ENCODE measurements at regions not wholly inside any gene's neighbourhood (a gene's known extent, or its start where the extent isn't known, plus 50 kb on each side); places are given as distances from the start of the nearest gene placed in this dataset.

DNA sequence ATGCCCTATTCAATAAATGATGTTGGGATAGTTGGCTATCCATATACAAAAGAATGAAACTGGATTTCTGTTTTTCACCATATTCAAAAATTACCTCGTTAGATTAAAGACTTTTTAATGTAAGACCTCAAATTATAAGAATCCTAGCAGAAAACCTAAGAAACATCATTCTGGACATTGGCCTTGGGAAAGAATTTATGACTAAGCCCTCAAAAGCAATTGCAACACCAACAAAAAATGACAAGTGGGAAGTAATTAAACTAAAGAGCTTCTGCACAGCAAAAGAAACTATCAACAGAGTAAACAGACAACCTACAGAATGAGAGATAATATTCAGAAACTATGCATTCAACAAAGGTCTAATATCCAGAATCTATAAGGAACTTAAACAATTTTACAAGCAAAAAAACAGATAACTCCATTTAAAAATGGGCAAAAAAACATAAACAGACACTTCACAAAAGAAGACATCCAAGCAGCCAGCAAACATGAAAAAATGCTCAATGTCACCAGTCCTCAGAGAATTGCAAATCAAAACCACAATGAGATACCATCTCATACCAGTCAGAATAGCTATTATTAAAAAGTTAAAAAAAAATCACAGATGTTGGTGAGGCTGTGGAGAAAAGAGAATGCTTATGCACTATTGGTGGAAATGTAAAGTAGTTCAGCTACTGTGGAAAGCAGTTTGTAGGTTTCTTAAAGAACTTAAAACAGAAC, 309.8 kb downstream of the AHR start:
- H3K27ac ChIP-seq (ENCODE audit: low read depth, low read length): no peak overlapping the region

DNA sequence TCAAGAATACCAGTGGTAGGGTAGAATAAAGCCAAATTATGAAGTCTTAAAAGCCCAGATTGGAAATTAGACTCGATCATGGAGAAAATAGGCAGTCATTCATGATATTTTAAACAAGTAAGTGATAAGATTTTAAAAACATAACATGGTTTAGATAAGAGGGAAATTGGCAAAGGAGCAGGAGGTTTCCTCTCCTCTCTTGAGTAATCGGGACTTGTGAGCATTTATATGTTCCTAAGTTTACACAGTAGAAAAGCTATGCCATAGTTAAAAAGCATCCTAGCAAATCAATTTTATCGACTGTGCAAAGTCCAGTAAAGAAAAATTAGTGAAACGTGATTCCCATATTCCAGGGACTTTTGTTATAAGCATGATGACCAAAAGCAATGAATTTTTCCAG, 313.2 kb downstream of the AHR start:
- no peak overlapping the region for H3K4me3 ChIP-seq (ENCODE audit: low read depth, low read length)
- H3K4me1 ChIP-seq (ENCODE audit: control insufficient read depth, insufficient read depth, low read length): no peaks in the 10 kb centered on the region
- H3K27ac ChIP-seq (ENCODE audit: low read depth, low read length): no peak overlapping the region
- H3K27me3 ChIP-seq (ENCODE audit: control insufficient read depth, insufficient read depth, low read length): no peaks in the 10 kb centered on the region
- H3K36me3 ChIP-seq (ENCODE audit: control insufficient read depth, insufficient read depth, low read length): no peaks in the 10 kb centered on the region
- H3K9ac ChIP-seq (ENCODE audit: low read length): no peak overlapping the region
- no peaks in the 10 kb centered on the region for H3K9me3 ChIP-seq (ENCODE audit: control insufficient read depth, insufficient read depth, low read depth, low read length)

More for the DNA sequence above, 309.8 kb downstream of the AHR start:
- H3K4me1 ChIP-seq (ENCODE audit: control insufficient read depth, insufficient read depth, low read length): no peaks in the 10 kb centered on the region
- no peaks in the 10 kb centered on the region for H3K27me3 ChIP-seq (ENCODE audit: control insufficient read depth, insufficient read depth, low read length)
- no peak overlapping the region for H3K4me3 ChIP-seq (ENCODE audit: low read depth, low read length)
- H3K9ac ChIP-seq (ENCODE audit: low read length): no peak overlapping the region
- H3K36me3 ChIP-seq (ENCODE audit: control insufficient read depth, insufficient read depth, low read length): no peaks in the 10 kb centered on the region
- no peaks in the 10 kb centered on the region for H3K9me3 ChIP-seq (ENCODE audit: control insufficient read depth, insufficient read depth, low read depth, low read length)

DNA sequence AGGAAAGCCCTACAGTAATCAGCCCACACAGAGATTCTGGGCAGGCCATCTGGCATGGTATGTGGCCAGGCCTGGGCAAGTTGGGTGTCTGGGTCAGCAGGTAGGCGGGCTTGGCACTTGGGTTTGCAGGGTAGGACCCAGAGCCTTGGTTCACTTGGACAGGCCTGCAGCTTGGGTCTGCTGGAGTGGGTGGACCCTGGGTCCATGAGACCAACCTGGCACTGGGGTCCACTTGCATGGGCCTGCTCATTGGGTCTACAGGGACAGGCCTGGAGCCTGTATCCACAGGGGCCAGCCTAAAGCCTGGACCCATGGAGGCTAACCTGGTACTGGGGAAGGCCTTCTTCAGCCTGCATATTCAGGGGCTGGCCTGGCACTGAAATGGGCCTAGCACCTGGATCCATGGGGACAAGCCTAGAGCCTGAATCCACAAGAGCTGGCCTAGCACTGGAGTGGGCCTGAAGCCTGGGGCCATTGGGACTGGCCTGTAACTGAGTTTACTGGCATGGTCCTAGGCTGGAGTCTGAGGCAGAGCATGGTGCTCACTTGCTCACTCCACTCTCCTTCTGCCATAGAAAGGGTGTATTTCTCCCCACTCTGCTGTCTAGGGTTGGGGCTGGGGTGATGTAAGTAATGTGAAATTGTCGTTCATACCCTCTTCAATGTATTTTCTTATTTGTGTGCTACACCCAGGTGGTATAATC, 315.0 kb downstream of the AHR start:
- H3K4me3 ChIP-seq (ENCODE audit: low read depth, low read length): no peak overlapping the region

DNA sequence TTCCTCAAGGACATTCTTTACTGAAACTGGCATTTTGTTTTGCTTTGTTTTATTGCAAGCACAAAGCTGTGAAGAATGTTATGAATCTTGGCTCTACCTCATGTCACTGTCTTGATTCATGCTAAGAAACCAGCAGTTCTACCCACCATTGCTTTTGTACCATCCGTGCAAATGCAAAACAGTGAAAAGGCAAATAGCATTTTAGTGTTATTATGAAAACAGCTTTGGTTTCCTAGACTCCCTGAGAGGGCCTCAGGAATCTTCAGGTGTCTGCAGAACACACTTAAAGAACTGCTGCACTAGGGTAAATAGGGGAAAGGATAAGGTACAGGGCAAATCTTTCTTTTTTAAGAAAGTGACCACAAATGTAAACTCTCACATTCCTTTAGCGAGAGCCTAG, 318.9 kb downstream of the AHR start:
- no peaks in the 10 kb centered on the region for H3K36me3 ChIP-seq (ENCODE audit: control insufficient read depth, insufficient read depth, low read length)
- H3K27me3 ChIP-seq (ENCODE audit: control insufficient read depth, insufficient read depth, low read length): no peaks in the 10 kb centered on the region
- no peak overlapping the region for H3K27ac ChIP-seq (ENCODE audit: low read depth, low read length)
- H3K9me3 ChIP-seq (ENCODE audit: control insufficient read depth, insufficient read depth, low read depth, low read length): no peaks in the 10 kb centered on the region
- no peaks in the 10 kb centered on the region for H3K4me1 ChIP-seq (ENCODE audit: control insufficient read depth, insufficient read depth, low read length)
- H3K4me3 ChIP-seq (ENCODE audit: low read depth, low read length): no peak overlapping the region
- H3K9ac ChIP-seq (ENCODE audit: low read length): no peak overlapping the region

More for the DNA sequence above, 315.0 kb downstream of the AHR start:
- Histone ChIP-seq H3K27me3 (ENCODE audit: control insufficient read depth, insufficient read depth, low read length) (no peaks in the 10 kb centered on the region), H3K27ac (ENCODE audit: low read depth, low read length) (no peak overlapping the region), H3K9ac (ENCODE audit: low read length) (no peak overlapping the region), H3K36me3 (ENCODE audit: control insufficient read depth, insufficient read depth, low read length) (no peaks in the 10 kb centered on the region), H3K4me1 (ENCODE audit: control insufficient read depth, insufficient read depth, low read length) (no peaks in the 10 kb centered on the region), H3K9me3 (ENCODE audit: control insufficient read depth, insufficient read depth, low read depth, low read length) (no peaks in the 10 kb centered on the region)

DNA sequence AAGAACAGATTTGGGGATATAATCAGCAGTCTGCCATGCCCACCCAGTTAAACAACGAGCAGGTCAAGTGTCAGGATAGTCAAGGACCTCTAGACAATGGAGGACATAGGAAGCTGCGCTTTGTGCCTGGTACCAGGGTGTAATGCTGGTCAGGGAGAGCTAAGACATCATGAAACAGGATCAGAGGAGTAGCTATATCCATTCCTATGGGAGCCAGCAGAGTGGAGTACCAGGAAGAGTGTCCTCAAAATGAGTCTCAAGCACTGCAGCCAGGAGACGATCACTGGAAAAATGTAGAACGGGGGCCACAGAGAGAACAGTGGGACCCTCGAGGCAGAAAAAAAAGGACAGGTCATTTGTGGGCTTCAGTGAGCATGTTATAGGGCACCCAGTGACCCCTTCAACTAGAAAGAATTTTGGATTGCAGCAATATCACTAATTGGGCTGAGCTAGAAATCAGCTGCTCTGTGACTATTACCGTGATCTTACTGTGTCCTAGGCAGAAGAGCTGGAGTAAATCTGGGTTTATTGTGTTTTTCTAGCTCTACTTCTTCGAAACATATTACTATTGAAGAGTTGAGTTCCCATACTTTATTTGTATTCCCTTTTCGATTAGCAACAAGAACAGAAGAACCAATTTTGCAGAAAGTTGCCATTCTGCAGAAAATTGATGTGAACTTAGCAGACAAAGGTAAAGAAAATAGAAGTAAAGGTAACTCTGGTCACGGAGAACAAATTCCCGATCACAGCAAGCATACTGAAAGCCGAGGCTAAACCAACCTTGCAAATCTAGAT, 319.6 kb downstream of the AHR start:
- Histone ChIP-seq H3K27me3 (ENCODE audit: control insufficient read depth, insufficient read depth, low read length) (no peaks in the 10 kb centered on the region), H3K4me1 (ENCODE audit: control insufficient read depth, insufficient read depth, low read length) (no peaks in the 10 kb centered on the region), H3K9ac (ENCODE audit: low read length) (no peak overlapping the region), H3K4me3 (ENCODE audit: low read depth, low read length) (no peak overlapping the region), H3K36me3 (ENCODE audit: control insufficient read depth, insufficient read depth, low read length) (no peaks in the 10 kb centered on the region), H3K27ac (ENCODE audit: low read depth, low read length) (no peak overlapping the region), H3K9me3 (ENCODE audit: control insufficient read depth, insufficient read depth, low read depth, low read length) (no peaks in the 10 kb centered on the region)

DNA sequence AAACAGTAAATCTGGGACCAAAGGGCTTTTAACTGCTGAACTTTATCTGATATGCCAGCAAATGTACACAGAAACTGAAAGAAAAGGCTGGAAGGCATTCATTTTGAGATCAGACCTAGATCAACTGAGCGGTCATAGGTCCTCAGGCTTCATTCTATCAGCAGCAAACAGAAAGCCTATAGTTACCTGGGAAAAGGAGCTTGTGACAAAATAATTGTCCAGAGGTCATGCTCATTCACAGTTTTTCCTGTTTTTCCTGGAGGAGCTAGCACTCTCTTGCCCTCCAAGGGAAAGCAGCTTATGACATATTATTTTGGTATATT, 320.2 kb downstream of the AHR start:
- H3K4me3 ChIP-seq (ENCODE audit: low read depth, low read length): no peak overlapping the region
- H3K9ac ChIP-seq (ENCODE audit: low read length): no peak overlapping the region
- H3K9me3 ChIP-seq (ENCODE audit: control insufficient read depth, insufficient read depth, low read depth, low read length): no peaks in the 10 kb centered on the region
- H3K4me1 ChIP-seq (ENCODE audit: control insufficient read depth, insufficient read depth, low read length): no peaks in the 10 kb centered on the region
- no peaks in the 10 kb centered on the region for H3K27me3 ChIP-seq (ENCODE audit: control insufficient read depth, insufficient read depth, low read length)
- no peaks in the 10 kb centered on the region for H3K36me3 ChIP-seq (ENCODE audit: control insufficient read depth, insufficient read depth, low read length)
- no peak overlapping the region for H3K27ac ChIP-seq (ENCODE audit: low read depth, low read length)

DNA sequence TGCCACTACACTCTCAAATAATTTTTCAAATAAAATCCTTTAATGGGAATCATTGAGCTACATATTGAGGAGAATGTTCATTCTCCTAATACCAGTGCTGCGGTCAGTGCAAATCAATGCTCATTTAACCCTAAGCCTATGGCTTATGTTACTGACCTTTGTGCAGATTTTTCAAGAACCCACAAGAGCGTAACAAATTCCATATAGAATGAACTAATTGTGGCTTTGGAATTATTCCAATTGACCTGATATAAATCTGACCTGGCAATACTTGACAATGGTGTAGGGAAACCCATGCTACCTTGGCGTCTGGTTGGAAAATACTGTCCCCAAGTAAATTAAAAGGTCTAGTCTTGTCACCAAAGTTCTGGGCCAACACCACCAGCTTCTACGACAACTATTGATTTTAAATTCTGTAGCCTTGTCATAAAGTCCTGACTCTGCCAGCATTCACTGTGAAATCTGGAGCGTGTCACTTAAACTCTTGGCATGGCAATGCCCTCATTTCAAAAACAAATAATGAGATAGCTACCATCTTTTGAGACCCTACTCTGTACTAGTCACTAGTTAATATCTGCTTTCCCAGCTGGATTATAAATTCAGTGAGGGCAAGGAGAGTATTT, 320.9 kb downstream of the AHR start:
- Histone ChIP-seq H3K36me3 (ENCODE audit: control insufficient read depth, insufficient read depth, low read length) (no peaks in the 10 kb centered on the region), H3K4me1 (ENCODE audit: control insufficient read depth, insufficient read depth, low read length) (no peaks in the 10 kb centered on the region), H3K9me3 (ENCODE audit: control insufficient read depth, insufficient read depth, low read depth, low read length) (no peaks in the 10 kb centered on the region), H3K27ac (ENCODE audit: low read depth, low read length) (no peak overlapping the region), H3K27me3 (ENCODE audit: control insufficient read depth, insufficient read depth, low read length) (no peaks in the 10 kb centered on the region), H3K4me3 (ENCODE audit: low read depth, low read length) (no peak overlapping the region), H3K9ac (ENCODE audit: low read length) (no peak overlapping the region)

DNA sequence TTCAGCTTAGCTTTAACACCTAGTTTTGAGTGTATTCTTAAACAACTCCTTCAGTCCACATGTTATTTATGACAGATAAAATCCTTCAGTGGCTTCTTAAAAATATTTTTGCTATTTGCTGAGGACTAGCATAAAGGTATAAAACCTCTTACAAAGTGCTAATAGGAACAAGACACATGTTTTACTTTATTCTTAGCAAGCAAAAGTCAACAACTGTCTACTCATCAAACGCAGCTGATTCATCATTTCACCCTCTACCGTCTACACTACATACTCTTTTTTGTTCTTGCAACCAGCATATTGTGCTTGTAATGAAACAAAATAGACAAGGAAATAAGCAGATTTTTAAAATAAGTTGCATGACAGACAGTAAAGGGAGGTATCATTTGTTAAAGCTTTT, 319.7 kb downstream of the SNX13 start:
- H3K36me3 ChIP-seq (ENCODE audit: control insufficient read depth, insufficient read depth, low read length): no peaks in the 10 kb centered on the region
- no peaks in the 10 kb centered on the region for H3K27me3 ChIP-seq (ENCODE audit: control insufficient read depth, insufficient read depth, low read length)
- no peak overlapping the region for H3K4me3 ChIP-seq (ENCODE audit: low read depth, low read length)
- no peak overlapping the region for H3K9ac ChIP-seq (ENCODE audit: low read length)
- no peaks in the 10 kb centered on the region for H3K9me3 ChIP-seq (ENCODE audit: control insufficient read depth, insufficient read depth, low read depth, low read length)
- H3K27ac ChIP-seq (ENCODE audit: low read depth, low read length): no peak overlapping the region
- H3K4me1 ChIP-seq (ENCODE audit: control insufficient read depth, insufficient read depth, low read length): no peaks in the 10 kb centered on the region

DNA sequence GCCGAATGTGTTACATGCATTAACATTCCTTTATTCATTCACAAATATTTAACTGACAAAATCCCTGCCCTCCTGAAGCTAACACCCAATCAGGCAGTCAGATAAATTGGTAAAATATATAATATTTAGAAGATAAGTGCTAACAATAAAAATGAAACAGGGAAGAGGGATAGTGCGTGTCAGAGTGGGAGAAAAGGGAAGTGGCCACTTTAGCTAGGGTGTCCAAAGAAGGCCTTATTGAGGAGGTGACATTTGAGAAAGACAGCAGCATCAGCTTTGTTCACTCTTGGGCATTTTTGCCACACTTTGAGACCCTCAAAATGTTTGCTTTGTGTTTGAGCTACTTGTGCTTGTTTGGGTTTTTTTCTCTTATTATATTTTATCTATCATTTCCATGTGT, 317.8 kb downstream of the SNX13 start:
- no peaks in the 10 kb centered on the region for H3K27me3 ChIP-seq (ENCODE audit: control insufficient read depth, insufficient read depth, low read length)
- H3K4me1 ChIP-seq (ENCODE audit: control insufficient read depth, insufficient read depth, low read length): no peaks in the 10 kb centered on the region
- H3K27ac ChIP-seq (ENCODE audit: low read depth, low read length): no peak overlapping the region
- no peak overlapping the region for H3K9ac ChIP-seq (ENCODE audit: low read length)
- H3K4me3 ChIP-seq (ENCODE audit: low read depth, low read length): no peak overlapping the region
- no peaks in the 10 kb centered on the region for H3K36me3 ChIP-seq (ENCODE audit: control insufficient read depth, insufficient read depth, low read length)
- no peaks in the 10 kb centered on the region for H3K9me3 ChIP-seq (ENCODE audit: control insufficient read depth, insufficient read depth, low read depth, low read length)

DNA sequence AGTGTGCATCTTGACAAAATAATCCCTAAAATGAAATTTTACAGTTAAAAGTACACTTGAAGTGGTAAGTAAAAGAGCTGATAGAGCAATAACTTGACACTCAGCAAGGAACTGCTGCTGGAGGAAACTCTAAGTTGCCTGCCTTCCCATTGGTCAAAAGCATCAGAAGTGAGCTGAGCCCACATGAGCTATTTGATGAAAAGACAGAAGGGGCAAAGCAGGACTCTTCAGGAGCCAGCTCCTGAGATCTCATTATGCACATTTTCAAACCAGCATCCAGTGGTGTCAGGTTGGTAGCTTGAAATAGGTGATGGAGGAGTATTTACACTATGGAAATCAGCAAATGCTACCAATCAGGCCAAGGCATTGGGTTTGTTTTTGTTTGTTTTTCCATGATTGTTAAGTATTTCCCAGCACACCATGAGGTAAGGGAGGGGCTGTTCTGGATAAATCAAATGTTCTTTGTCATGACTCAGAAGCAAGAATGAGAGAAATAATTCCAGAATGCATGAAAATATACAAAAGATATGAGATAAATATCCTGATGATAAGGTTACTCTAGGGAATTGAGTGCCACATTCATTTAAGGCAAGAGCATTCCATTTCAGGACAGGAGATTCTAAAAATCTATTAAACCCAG, 316.6 kb downstream of the SNX13 start:
- no peak overlapping the region for H3K4me3 ChIP-seq (ENCODE audit: low read depth, low read length)
- no peaks in the 10 kb centered on the region for H3K27me3 ChIP-seq (ENCODE audit: control insufficient read depth, insufficient read depth, low read length)
- no peak overlapping the region for H3K9ac ChIP-seq (ENCODE audit: low read length)
- 0 out of 2 replicates have a peak, but pooled peaks cover 1% of the 10 kb centered on the region for H3K4me1 ChIP-seq (ENCODE audit: control insufficient read depth, insufficient read depth, low read length)
- H3K9me3 ChIP-seq (ENCODE audit: control insufficient read depth, insufficient read depth, low read depth, low read length): no peaks in the 10 kb centered on the region
- H3K27ac ChIP-seq (ENCODE audit: low read depth, low read length): no peak overlapping the region
- no peaks in the 10 kb centered on the region for H3K36me3 ChIP-seq (ENCODE audit: control insufficient read depth, insufficient read depth, low read length)

Measured in HUES6 (cell line).